Trophoblast cell (in vitro differentiated cells and primary cell): ENCODE measurements at regions not wholly inside any gene's neighbourhood (a gene's known extent, or its start where the extent isn't known, plus 50 kb on each side); places are given as distances from the start of the nearest gene placed in this dataset.

ENCODE experiments used
- DNase-seq, 2 donors: peaks; one replicate each; pipeline ENCODE4 v3.0.0-alpha.2; 2016
- H2AFZ ChIP-seq: 2 replicates; pipeline ENCODE4 v1.6.1; 2013; ENCODE audit warnings: low read length, moderate library complexity, mild to moderate bottlenecking; ENCODE audit not compliant: insufficient read depth, poor library complexity
- H2AK5ac ChIP-seq: 2 replicates; pipeline ENCODE4 v1.6.1; 2013; ENCODE audit warnings: mild to moderate bottlenecking, low read length
- H2BK120ac ChIP-seq: 2 replicates; pipeline ENCODE4 v1.6.1; 2013; ENCODE audit warnings: low read length, mild to moderate bottlenecking, moderate library complexity; ENCODE audit not compliant: insufficient read depth, poor library complexity
- H2BK12ac ChIP-seq: 2 replicates; pipeline ENCODE4 v1.6.1; 2013; ENCODE audit warnings: mild to moderate bottlenecking, low read length, moderate library complexity
- H2BK5ac ChIP-seq: 2 replicates; pipeline ENCODE4 v1.6.1; 2013; ENCODE audit warnings: low read length, low read depth, moderate library complexity, mild to moderate bottlenecking; ENCODE audit not compliant: poor library complexity
- H3K14ac ChIP-seq: 2 replicates; pipeline ENCODE4 v1.6.1; 2013; ENCODE audit warnings: mild to moderate bottlenecking, low read length
- H3K18ac ChIP-seq: 2 replicates; pipeline ENCODE4 v1.6.1; 2013; ENCODE audit warnings: mild to moderate bottlenecking, low read length
- H3K23ac ChIP-seq: 2 replicates; pipeline ENCODE4 v1.6.1; 2013; ENCODE audit warnings: low read length
- H3K27ac ChIP-seq: 2 replicates; pipeline ENCODE4 v1.5.1; 2013; ENCODE audit warnings: low read depth, mild to moderate bottlenecking, inconsistent platforms, low read length, moderate library complexity
- H3K27me3 ChIP-seq: 2 replicates; pipeline ENCODE4 v1.6.1; 2013; ENCODE audit warnings: inconsistent platforms, mild to moderate bottlenecking, low read length, moderate library complexity; ENCODE audit not compliant: insufficient read depth
- H3K36me3 ChIP-seq, 2 experiments: 1 replicate in 1 of 2; 2 replicates in 1 of 2; pipeline ENCODE4 v1.6.1; 2013; ENCODE audit warnings: low read length in 2 of 2, mild to moderate bottlenecking in 2 of 2, moderate library complexity in 1 of 2; ENCODE audit not compliant: insufficient read depth in 2 of 2, control insufficient read depth in 1 of 2
- H3K4ac ChIP-seq: 2 replicates; pipeline ENCODE4 v1.6.1; 2013; ENCODE audit warnings: low read depth, mild to moderate bottlenecking, low read length, moderate library complexity
- H3K4me1 ChIP-seq, 2 experiments: 1 replicate in 1 of 2; 2 replicates in 1 of 2; pipeline ENCODE4 v1.6.1; 2013; ENCODE audit warnings: low read length in 2 of 2, mild to moderate bottlenecking in 2 of 2, moderate library complexity in 1 of 2; ENCODE audit not compliant: insufficient read depth in 2 of 2, control insufficient read depth in 1 of 2
- H3K4me2 ChIP-seq: 2 replicates; pipeline ENCODE4 v1.6.1; 2013; ENCODE audit warnings: inconsistent platforms, mild to moderate bottlenecking, low read length, moderate library complexity
- H3K4me3 ChIP-seq: 2 replicates; pipeline ENCODE4 v1.5.1; 2013; ENCODE audit warnings: mild to moderate bottlenecking, low read depth, low read length, inconsistent platforms
- H3K79me1 ChIP-seq: one replicate; pipeline ENCODE4 v1.6.1; 2013; ENCODE audit warnings: low read length
- H3K79me2 ChIP-seq: 2 replicates; pipeline ENCODE4 v1.6.1; 2013; ENCODE audit warnings: low read length, mild to moderate bottlenecking; ENCODE audit not compliant: control insufficient read depth, insufficient read depth, poor library complexity
- H3K9ac ChIP-seq: 2 replicates; pipeline ENCODE4 v1.6.1; 2013; ENCODE audit warnings: mild to moderate bottlenecking, low read length
- H3K9me3 ChIP-seq: 2 replicates; pipeline ENCODE4 v1.6.1; 2013; ENCODE audit warnings: low read depth, mild to moderate bottlenecking, control low read depth, inconsistent platforms, low read length; ENCODE audit not compliant: insufficient read depth
- H4K12ac ChIP-seq: 2 replicates; pipeline ENCODE4 v1.6.1; 2013; ENCODE audit warnings: low read depth, mild to moderate bottlenecking, low read length, moderate library complexity
- H4K8ac ChIP-seq: 2 replicates; pipeline ENCODE4 v1.6.1; 2013; ENCODE audit warnings: low read depth, mild to moderate bottlenecking, low read length, moderate library complexity
- H4K91ac ChIP-seq: one replicate; pipeline ENCODE4 v1.6.1; 2013; ENCODE audit warnings: low read depth, mild to moderate bottlenecking, low read length, moderate library complexity
- WGBS: extraction: QIAGEN DNeasy Blood & Tissue Kit; methylation state at CpG from one replicate; pipeline ENCODE4 v1.1.7; 2013; ENCODE audit warnings: missing lambda C conversion rate; ENCODE audit not compliant: insufficient read length, insufficient coverage; ENCODE audit errors: extremely low coverage; 5-methylcytosine and 5-hydroxymethylcytosine counted together

- Histone ChIP-seq H3K23ac (no peak overlapping the region), H2AFZ (no peak overlapping the region), H3K9ac (no peak overlapping the region), H3K27me3 (no peaks in the 10 kb centered on the region), H2AK5ac (no peak overlapping the region), H3K79me2 (no peaks in the 10 kb centered on the region), H2BK12ac (no peak overlapping the region), H3K36me3 (no peaks in the 10 kb centered on the region), H3K4me3 (no peak overlapping the region), H3K79me1 (no peaks in the 10 kb centered on the region), H4K12ac (no peak overlapping the region), H4K91ac (no peak overlapping the region), H3K4ac (no peak overlapping the region), H4K8ac (no peak overlapping the region), H3K27ac (no peak overlapping the region), H2BK120ac (no peak overlapping the region), H3K4me2 (no peak overlapping the region), H3K14ac (no peak overlapping the region), H3K18ac (no peak overlapping the region), H3K4me1 (no peaks in the 10 kb centered on the region), H2BK5ac (no peak overlapping the region), H3K9me3 (no peaks in the 10 kb centered on the region)
- no peak for DNase-seq
- no CpG with 5 or more reads among the region's 10 CpGs for WGBS
These were observed 214.3 kb downstream of the PTPRU start for GRCh38 chr1:29450591-29450990.

- no peak overlapping the region for H3K27ac ChIP-seq
- no peaks in the 10 kb centered on the region for H3K4me1 ChIP-seq
- no peak overlapping the region for H3K9ac ChIP-seq
- no peak overlapping the region for H3K4ac ChIP-seq
- H3K18ac ChIP-seq, result no peak overlapping the region
- no peak overlapping the region for H2BK5ac ChIP-seq
- no peaks in the 10 kb centered on the region for H3K9me3 ChIP-seq
- no peak overlapping the region for H3K14ac ChIP-seq
- H2AFZ ChIP-seq, result no peak overlapping the region
- no peaks in the 10 kb centered on the region for H3K36me3 ChIP-seq
- no peaks in the 10 kb centered on the region for H3K79me2 ChIP-seq
- H3K4me2 ChIP-seq, result no peak overlapping the region
- WGBS, result no CpG with 5 or more reads among the region's 16 CpGs
- no peak overlapping the region for H2BK12ac ChIP-seq
- H2BK120ac ChIP-seq, result no peak overlapping the region
- no peak overlapping the region for H4K91ac ChIP-seq
- no peak overlapping the region for H3K4me3 ChIP-seq
- H3K27me3 ChIP-seq, result no peaks in the 10 kb centered on the region
- H4K12ac ChIP-seq, result no peak overlapping the region
- no peak overlapping the region for H4K8ac ChIP-seq
- DNase-seq, result no peak
- no peaks in the 10 kb centered on the region for H3K79me1 ChIP-seq
- no peak overlapping the region for H3K23ac ChIP-seq
- no peak overlapping the region for H2AK5ac ChIP-seq
These were observed 212.3 kb downstream of the PTPRU start for GRCh38 chr1:29448456-29449235.

GRCh38 chr1:29447368-29447767, 211.0 kb downstream of the PTPRU start:
- Histone ChIP-seq H3K4ac (no peak overlapping the region), H3K9me3 (no peaks in the 10 kb centered on the region), H3K27me3 (no peaks in the 10 kb centered on the region), H3K27ac (no peak overlapping the region), H2BK5ac (no peak overlapping the region), H3K23ac (no peak overlapping the region), H2BK12ac (no peak overlapping the region), H4K8ac (no peak overlapping the region), H2AFZ (no peak overlapping the region), H3K79me2 (no peaks in the 10 kb centered on the region), H3K4me3 (no peak overlapping the region), H2AK5ac (no peak overlapping the region), H3K79me1 (no peaks in the 10 kb centered on the region), H3K36me3 (no peaks in the 10 kb centered on the region), H3K9ac (no peak overlapping the region), H3K18ac (no peak overlapping the region), H3K14ac (no peak overlapping the region), H4K91ac (no peak overlapping the region), H2BK120ac (no peak overlapping the region), H4K12ac (no peak overlapping the region), H3K4me1 (peaks cover 0 to 4% of the 10 kb centered on the region in 2 experiments), H3K4me2 (no peak overlapping the region)
- no peak for DNase-seq
- WGBS, result no CpG with 5 or more reads among the region's 3 CpGs

- Histone ChIP-seq H2BK120ac (no peak overlapping the region), H4K91ac (no peak overlapping the region), H3K4ac (no peak overlapping the region), H3K4me2 (no peak overlapping the region), H2AK5ac (no peak overlapping the region), H3K79me1 (no peaks in the 10 kb centered on the region), H3K9me3 (no peaks in the 10 kb centered on the region), H2BK12ac (no peak overlapping the region), H4K8ac (no peak overlapping the region), H3K27ac (no peak overlapping the region), H2BK5ac (no peak overlapping the region), H3K4me3 (no peak overlapping the region), H4K12ac (no peak overlapping the region), H3K14ac (no peak overlapping the region), H3K27me3 (no peaks in the 10 kb centered on the region), H3K4me1 (peaks cover 0 to 4% of the 10 kb centered on the region in 2 experiments), H3K18ac (no peak overlapping the region), H3K9ac (no peak overlapping the region), H3K36me3 (no peaks in the 10 kb centered on the region), H2AFZ (no peak overlapping the region), H3K23ac (no peak overlapping the region), H3K79me2 (no peaks in the 10 kb centered on the region)
- no CpG with 5 or more reads among the region's 13 CpGs for WGBS
- DNase-seq, result no peak
These were observed 208.7 kb downstream of the PTPRU start for GRCh38 chr1:29444782-29445729.
